HepG2 (cell line): ENCODE measurements at regions not wholly inside any gene's neighbourhood (a gene's known extent, or its start where the extent isn't known, plus 50 kb on each side); places are given as distances from the start of the nearest gene placed in this dataset.

Experiments used
- ATAC-seq: fragments of 200-7000 bp; cut with Tn5 transposase; 3 replicates; pipeline ENCODE4 v1.9.1; 2020; ENCODE audit warnings: mild to moderate bottlenecking, moderate library complexity
- BruUV-seq: library from RNA; stranded (reverse); fragments of 400-500 nt; replicated peaks from 2 replicates; lab custom pipeline; 2021; lab: Mats Ljungman, UMichigan
- CTCF ChIA-PET: fragments of 300-600 bp; formaldehyde crosslinking; extraction: SDS; loops from one replicate; lab custom pipeline; 2021; ENCODE audit warnings: low total read pairs, inconsistent platforms, low intra/inter-chr PET ratio; lab: Yijun Ruan, JAX
- POLR2A ChIA-PET: fragments of 350-600 bp; sonication (Branson Sonifier 250); formaldehyde crosslinking; loops from one replicate; lab custom pipeline; 2020; ENCODE audit warnings: antibody characterized with exemption, inconsistent platforms; lab: Yijun Ruan, JAX
- DNase-seq: peaks from one replicate; pipeline ENCODE4 v3.0.0-alpha.2; 2015; ENCODE audit warnings: low spot score
- FAIRE-seq: peaks from 3 replicates; lab custom pipeline; 2011; peaks lifted over from hg19 to GRCh38; lab: Jason Lieb, UNC
- H2AFZ ChIP-seq: one replicate; pipeline ENCODE4 v1.6.1; 2011; ENCODE audit warnings: low read length, inconsistent platforms
- H3K27ac ChIP-seq: fragments of 300-600 bp; 3 replicates; pipeline ENCODE4 v1.8.0; 2011; ENCODE audit warnings: mixed run types, mild to moderate bottlenecking, mixed read lengths, low read length, inconsistent platforms; ENCODE audit not compliant: insufficient read depth; ENCODE audit errors: extremely low read length
- H3K27me3 ChIP-seq, 2 experiments: fragments of 200-600 bp in 1 of 2; 2 replicates in 1 of 2; 3 replicates in 1 of 2; pipeline versions ENCODE4 v1.6.0 to v1.8.0; 2011; ENCODE audit warnings: low read length in 2 of 2, mild to moderate bottlenecking in 2 of 2, moderate library complexity in 2 of 2, inconsistent platforms in 1 of 2; ENCODE audit not compliant: insufficient read depth in 2 of 2, control insufficient read depth in 1 of 2
- H3K36me3 ChIP-seq, 2 experiments: fragments of 200-600 bp in 1 of 2; replicated peaks in 1 of 2; 2 replicates in 1 of 2; 3 replicates in 1 of 2; pipeline versions ENCODE4 v1.5.1 to v1.8.0; 2011; ENCODE audit warnings: low read length in 2 of 2, inconsistent platforms in 1 of 2; ENCODE audit not compliant: insufficient read depth in 2 of 2, control insufficient read depth in 1 of 2
- H3K4me1 ChIP-seq: 2 replicates; pipeline ENCODE4 v1.5.1; 2012; ENCODE audit warnings: low read length, inconsistent platforms; ENCODE audit not compliant: insufficient read depth
- H3K4me2 ChIP-seq: 2 replicates; pipeline ENCODE4 v1.6.0; 2011; ENCODE audit warnings: low read depth, low read length, inconsistent platforms
- H3K4me3 ChIP-seq, 3 experiments: fragments of 200-600 bp in 1 of 3; sonication (generic), shearing (Covaris generic) in 1 of 3; replicated peaks in 1 of 3; 2 replicates each; pipeline ENCODE4 v1.5.1; 2011 to 2016; ENCODE audit warnings: low read length in 3 of 3, inconsistent platforms in 2 of 3, low read depth in 2 of 3, mild to moderate bottlenecking in 2 of 3, control low read depth in 1 of 3, mixed read lengths in 1 of 3; ENCODE audit not compliant: insufficient read depth in 1 of 3
- H3K79me2 ChIP-seq: one replicate; pipeline ENCODE4 v1.6.1; 2011; ENCODE audit warnings: low read length, inconsistent platforms; ENCODE audit not compliant: insufficient read depth
- H3K9ac ChIP-seq: 2 replicates; pipeline ENCODE4 v1.6.0; 2011; ENCODE audit warnings: mild to moderate bottlenecking, low read depth, low read length, inconsistent platforms; ENCODE audit not compliant: insufficient read depth
- H3K9me3 ChIP-seq: 2 replicates; pipeline ENCODE4 v1.5.1; 2012; ENCODE audit warnings: mild to moderate bottlenecking, low read length
- H4K20me1 ChIP-seq: 2 replicates; pipeline ENCODE4 v1.6.0; 2011; ENCODE audit warnings: inconsistent platforms, mild to moderate bottlenecking, low read length, moderate library complexity; ENCODE audit not compliant: insufficient read depth
- ATF1 ChIP-seq: IDR thresholded peaks from 2 replicates; pipeline ENCODE4 v1.6.1; 2016; ENCODE audit warnings: mild to moderate bottlenecking, control low read depth
- CENPX ChIP-seq: sonication (generic); formaldehyde crosslinking; IDR thresholded peaks from 2 replicates; pipeline ENCODE4 v1.9.0; 2021; ENCODE audit warnings: mild to moderate bottlenecking, missing genetic modification reagents, moderate library complexity
- GPBP1L1 ChIP-seq: sonication (generic); formaldehyde crosslinking; IDR thresholded peaks from 2 replicates; pipeline ENCODE4 v1.5.0; 2020; ENCODE audit warnings: mild to moderate bottlenecking, missing genetic modification reagents
- KLF12 ChIP-seq: sonication (generic); formaldehyde crosslinking; IDR thresholded peaks from 2 replicates; pipeline ENCODE4 v1.4.0; 2020; ENCODE audit warnings: missing genetic modification reagents, borderline replicate concordance
- MYC ChIP-seq: sonication (generic); formaldehyde crosslinking; IDR thresholded peaks from 2 replicates; pipeline ENCODE4 v1.9.0; 2021; ENCODE audit warnings: missing genetic modification reagents, borderline replicate concordance
- NR2F1 ChIP-seq, 2 experiments: fragments of 450-650 bp in 1 of 2; formaldehyde crosslinking in 1 of 2; IDR thresholded peaks; 2 replicates each; pipeline versions ENCODE4 v1.5.0 to v1.6.1; 2016 to 2020; ENCODE audit warnings: mild to moderate bottlenecking in 1 of 2, missing compliant biosample characterization in 1 of 2, missing genetic modification reagents in 1 of 2, moderate library complexity in 1 of 2
- SMAD1 ChIP-seq: sonication (generic); formaldehyde crosslinking; IDR thresholded peaks from 2 replicates; pipeline ENCODE4 v1.4.0; 2020; ENCODE audit warnings: missing genetic modification reagents, low read depth, mild to moderate bottlenecking, borderline replicate concordance
- SMAD9 ChIP-seq: sonication (generic); formaldehyde crosslinking; IDR thresholded peaks from 2 replicates; pipeline ENCODE4 v1.5.1; 2020; ENCODE audit warnings: mild to moderate bottlenecking, missing genetic modification reagents
- STAG1 ChIP-seq: sonication (generic); formaldehyde crosslinking; IDR thresholded peaks from 2 replicates; pipeline ENCODE4 v1.4.0; 2020; ENCODE audit warnings: missing genetic modification reagents
- ZNF326 ChIP-seq: sonication (generic); formaldehyde crosslinking; IDR thresholded peaks from 2 replicates; pipeline ENCODE4 v1.4.0; 2020; ENCODE audit warnings: missing genetic modification reagents, borderline replicate concordance
- ZNF567 ChIP-seq: sonication (generic); formaldehyde crosslinking; IDR thresholded peaks from 2 replicates; pipeline ENCODE4 v1.8.1; 2023; ENCODE audit warnings: mild to moderate bottlenecking, missing genetic modification reagents, borderline replicate concordance
- ZNF878 ChIP-seq: sonication (generic); formaldehyde crosslinking; IDR thresholded peaks from 2 replicates; pipeline ENCODE4 v1.8.1; 2023; ENCODE audit warnings: mild to moderate bottlenecking, missing genetic modification reagents, moderate library complexity
- ZNF883 ChIP-seq: sonication (generic); formaldehyde crosslinking; IDR thresholded peaks from 2 replicates; pipeline ENCODE4 v1.5.1; 2020; ENCODE audit warnings: mild to moderate bottlenecking, missing genetic modification reagents; ENCODE audit errors: not compliant biosample characterization
- WGBS: methylation state at CpG from one replicate; pipeline ENCODE4 v1.1.6; 2017; ENCODE audit warnings: low lambda C conversion rate; 5-methylcytosine and 5-hydroxymethylcytosine counted together
- in situ Hi-C: cut with HindIII; loops from 2 replicates; pipeline ENCODE4 v1.10.0; 2017; ENCODE audit warnings: low pct_unique_long_range_greater_than_20kb; ENCODE audit not compliant: extremely low pct_ligation_motif_present
- intact Hi-C: fragments of 100-400 bp; cut with micrococcal nuclease; formaldehyde crosslinking; loops from one replicate; pipeline ENCODE4 v1.10.0; 2022; ENCODE audit not compliant: unreplicated experiment

GRCh38 chr4:90024519-90024918, 102.7 kb upstream of the CCSER1 start (continued):
- TF ChIP-seq ATF1 (CRISPR knock-in tag) (no peak), CENPX (CRISPR knock-in tag) (no peak), ZNF878 (CRISPR knock-in tag) (no peak), SMAD1 (CRISPR knock-in tag) (no peak), SMAD9 (CRISPR knock-in tag) (no peak), ZNF883 (CRISPR knock-in tag) (no peak), MYC (CRISPR knock-in tag) (no peak), GPBP1L1 (no peak), KLF12 (no peak)
- TF ChIP-seq, all 625 proteins: peak for 0

GRCh38 chr4:90025248-90025647, 101.9 kb upstream of the CCSER1 start:
- Histone ChIP-seq H3K27ac (no peak overlapping the region), H3K79me2 (no peaks in the 10 kb centered on the region), H3K9me3 (no peaks in the 10 kb centered on the region), H2AFZ (no peak overlapping the region), H3K9ac (no peak overlapping the region), H3K4me2 (no peak overlapping the region), H3K4me3 (no peak overlapping the region), H3K36me3 (no peaks in the 10 kb centered on the region), H3K27me3 (no peaks in the 10 kb centered on the region), H3K4me1 (no peaks in the 10 kb centered on the region), H4K20me1 (no peaks in the 10 kb centered on the region)
- no peak for FAIRE-seq
- no TSS peak for BruUV-seq
- in situ Hi-C loops: loop anchor here (10.0 kb wide), 1 partner anchor 270 kb away; no protein-coding TSS in a partner anchor
- TF ChIP-seq ZNF326 (no peak), STAG1 (0 out of 2 replicates have a peak, but pooled peaks have one; percentile 13), NR2F1 (CRISPR knock-in tag; IDR thresholded peaks at IDR 0.05) (no peak), ZNF567 (CRISPR knock-in tag) (no peak)
- intact Hi-C loops: loop anchor here (1.0 kb wide), 1 partner anchor 268 kb away; no protein-coding TSS in a partner anchor
- WGBS: 2% methylated on average over 1 of the region's 1 CpG
- POLR2A ChIA-PET: no interaction called here
- CTCF ChIA-PET: interaction anchor here (1.5 kb wide), 1 partner anchor 268 kb away, joined by 7 read pairs; no protein-coding TSS in a partner anchor
- no peak for ATAC-seq
- DNase-seq: no peak
